Natural killer cell (primary cell): ENCODE measurements at regions not wholly inside any gene's neighbourhood (a gene's known extent, or its start where the extent isn't known, plus 50 kb on each side); places are given as distances from the start of the nearest gene placed in this dataset.

Experiments
- ATAC-seq, 3 donors: fragments of 150-1000 bp in 2 of 3; fragments of 200-7000 bp in 1 of 3; cut with Tn5 transposase; 1 replicate in 1 of 3; 2 replicates in 2 of 3; pipeline ENCODE4 v1.10.0; 2021; ENCODE audit warnings: mild to moderate bottlenecking in 2 of 3, moderate library complexity in 2 of 3
- DNase-seq, 2 donors: peaks; one replicate each; pipeline versions ENCODE4 v3.0.0 to v3.0.0-alpha.2; 2013 to 2021; ENCODE audit warnings: mixed read lengths in 1 of 2
- H3K27ac ChIP-seq: one replicate; pipeline ENCODE4 v1.5.1; 2013; ENCODE audit warnings: mild to moderate bottlenecking, low read length
- H3K27me3 ChIP-seq: one replicate; pipeline ENCODE4 v1.6.1; 2013; ENCODE audit warnings: low read length; ENCODE audit not compliant: control insufficient read depth, insufficient read depth
- H3K36me3 ChIP-seq: one replicate; pipeline ENCODE4 v1.6.1; 2013; ENCODE audit warnings: low read length; ENCODE audit not compliant: control insufficient read depth, insufficient read depth
- H3K4me1 ChIP-seq: one replicate; pipeline ENCODE4 v1.6.1; 2013; ENCODE audit warnings: low read length; ENCODE audit not compliant: control insufficient read depth, insufficient read depth
- H3K4me3 ChIP-seq: one replicate; pipeline ENCODE4 v1.5.1; 2013; ENCODE audit warnings: low read length
- H3K9me3 ChIP-seq: one replicate; pipeline ENCODE4 v1.6.1; 2013; ENCODE audit warnings: low read length; ENCODE audit not compliant: control insufficient read depth, insufficient read depth
- H3K27ac Mint-ChIP-seq, 2 donors: one replicate each; pipeline ENCODE4 v1.8.0; 2022; ENCODE audit warnings: mild to moderate bottlenecking in 2 of 2, mixed read lengths in 2 of 2, moderate library complexity in 1 of 2
- H3K27me3 Mint-ChIP-seq, 2 donors: one replicate each; pipeline ENCODE4 v1.8.0; 2022; ENCODE audit warnings: low read depth in 2 of 2, mixed read lengths in 2 of 2
- H3K36me3 Mint-ChIP-seq: one replicate; pipeline ENCODE4 v1.8.0; 2022; ENCODE audit warnings: mixed read lengths
- H3K4me1 Mint-ChIP-seq, 2 donors: one replicate each; pipeline ENCODE4 v1.8.0; 2022; ENCODE audit warnings: mixed read lengths in 2 of 2
- H3K4me3 Mint-ChIP-seq: one replicate; pipeline ENCODE4 v1.8.0; 2022; ENCODE audit warnings: mild to moderate bottlenecking, moderate library complexity, mixed read lengths
- H3K9me3 Mint-ChIP-seq, 2 donors: one replicate each; pipeline ENCODE4 v1.8.0; 2022; ENCODE audit warnings: mixed read lengths in 2 of 2
- WGBS: methylation state at CpG from one replicate; pipeline ENCODE4 v1.1.7; 2013; ENCODE audit warnings: missing lambda C conversion rate; ENCODE audit not compliant: insufficient coverage; 5-methylcytosine and 5-hydroxymethylcytosine counted together
- intact Hi-C: fragments of 100-400 bp; cut with micrococcal nuclease; formaldehyde crosslinking; loops from one replicate; pipeline ENCODE4 v1.14.2; 2022
- TF ChIP-seq, protein P1 (sequence below): fragments of 200-600 bp; IDR thresholded peaks from one replicate; pipeline ENCODE4 v1.8.0; 2022; ENCODE audit warnings: antibody characterized with exemption

DNA sequence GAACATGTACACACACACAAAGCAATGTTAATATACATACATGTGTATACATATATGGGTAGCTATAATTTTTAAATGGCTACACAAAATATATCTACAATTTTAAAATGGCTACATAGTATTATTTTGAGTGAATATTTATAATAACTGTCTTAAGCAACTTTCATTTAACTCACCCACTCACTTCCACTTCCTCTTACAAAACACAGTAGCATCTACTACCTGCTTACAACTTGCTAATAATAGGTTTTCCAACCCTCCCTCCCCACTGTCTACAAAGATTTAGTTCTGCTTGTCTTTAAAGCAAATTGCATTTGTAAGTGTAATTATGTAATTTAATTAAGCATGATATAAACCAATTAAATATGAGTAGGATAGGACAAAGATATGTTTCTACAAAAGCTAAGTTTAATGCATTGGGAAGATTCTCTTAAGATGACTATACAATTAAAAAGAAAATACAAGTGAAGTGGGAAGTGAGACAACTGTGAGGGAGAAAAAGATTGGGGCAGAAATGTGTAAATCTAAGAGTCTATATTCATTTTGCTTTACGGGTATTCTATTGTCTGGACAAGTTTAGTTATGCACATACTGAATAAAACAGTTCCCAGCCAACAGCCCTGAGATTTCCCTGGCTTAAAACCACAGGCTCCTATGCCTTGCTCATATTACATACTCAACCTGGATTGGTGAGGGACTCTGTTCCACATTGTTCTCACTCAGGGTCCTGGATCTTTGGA, 583.1 kb downstream of the EFNB2 start:
- TF ChIP-seq, protein P1, sequence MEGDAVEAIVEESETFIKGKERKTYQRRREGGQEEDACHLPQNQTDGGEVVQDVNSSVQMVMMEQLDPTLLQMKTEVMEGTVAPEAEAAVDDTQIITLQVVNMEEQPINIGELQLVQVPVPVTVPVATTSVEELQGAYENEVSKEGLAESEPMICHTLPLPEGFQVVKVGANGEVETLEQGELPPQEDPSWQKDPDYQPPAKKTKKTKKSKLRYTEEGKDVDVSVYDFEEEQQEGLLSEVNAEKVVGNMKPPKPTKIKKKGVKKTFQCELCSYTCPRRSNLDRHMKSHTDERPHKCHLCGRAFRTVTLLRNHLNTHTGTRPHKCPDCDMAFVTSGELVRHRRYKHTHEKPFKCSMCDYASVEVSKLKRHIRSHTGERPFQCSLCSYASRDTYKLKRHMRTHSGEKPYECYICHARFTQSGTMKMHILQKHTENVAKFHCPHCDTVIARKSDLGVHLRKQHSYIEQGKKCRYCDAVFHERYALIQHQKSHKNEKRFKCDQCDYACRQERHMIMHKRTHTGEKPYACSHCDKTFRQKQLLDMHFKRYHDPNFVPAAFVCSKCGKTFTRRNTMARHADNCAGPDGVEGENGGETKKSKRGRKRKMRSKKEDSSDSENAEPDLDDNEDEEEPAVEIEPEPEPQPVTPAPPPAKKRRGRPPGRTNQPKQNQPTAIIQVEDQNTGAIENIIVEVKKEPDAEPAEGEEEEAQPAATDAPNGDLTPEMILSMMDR = no peak
- no peak for ATAC-seq

GRCh38 chr13:105948143-105948542, 587.3 kb downstream of the EFNB2 start:
- H3K27ac Mint-ChIP-seq = no peak overlapping the region
- H3K4me3 ChIP-seq = no peak overlapping the region
- DNase-seq (no peak), ATAC-seq (no peak)
- no peaks in the 10 kb centered on the region for H3K9me3 ChIP-seq
- H3K4me3 Mint-ChIP-seq = no peak overlapping the region
- intact Hi-C loops = no loop called here
- no peaks in the 10 kb centered on the region for H3K36me3 ChIP-seq
- no peaks in the 10 kb centered on the region for H3K27me3 ChIP-seq
- 62% methylated on average over 3 of the region's 3 CpGs for WGBS
- peaks cover 0 to 2% of the 10 kb centered on the region in 2 donors for H3K9me3 Mint-ChIP-seq
- no peaks in the 10 kb centered on the region for H3K4me1 ChIP-seq
- TF ChIP-seq, protein P1 = no peak
- H3K36me3 Mint-ChIP-seq = no peaks in the 10 kb centered on the region
- H3K27me3 Mint-ChIP-seq = no peaks in the 10 kb centered on the region
- no peak overlapping the region for H3K27ac ChIP-seq
- no peaks in the 10 kb centered on the region for H3K4me1 Mint-ChIP-seq

More for the DNA sequence above, 583.1 kb downstream of the EFNB2 start:
- no peaks in the 10 kb centered on the region for H3K4me1 ChIP-seq
- Mint-ChIP-seq H3K4me1 (no peaks in the 10 kb centered on the region), H3K27me3 (no peaks in the 10 kb centered on the region), H3K4me3 (no peak overlapping the region), H3K36me3 (no peaks in the 10 kb centered on the region), H3K27ac (no peak overlapping the region), H3K9me3 (peaks cover 2 to 5% of the 10 kb centered on the region in 2 donors)
- intact Hi-C loops = no loop called here
- no peak overlapping the region for H3K27ac ChIP-seq
- 90% methylated on average over 1 of the region's 1 CpG for WGBS
- no peak for DNase-seq
- no peaks in the 10 kb centered on the region for H3K27me3 ChIP-seq
- no peak overlapping the region for H3K4me3 ChIP-seq
- H3K36me3 ChIP-seq = no peaks in the 10 kb centered on the region
- H3K9me3 ChIP-seq = peaks cover 4% of the 10 kb centered on the region

DNA sequence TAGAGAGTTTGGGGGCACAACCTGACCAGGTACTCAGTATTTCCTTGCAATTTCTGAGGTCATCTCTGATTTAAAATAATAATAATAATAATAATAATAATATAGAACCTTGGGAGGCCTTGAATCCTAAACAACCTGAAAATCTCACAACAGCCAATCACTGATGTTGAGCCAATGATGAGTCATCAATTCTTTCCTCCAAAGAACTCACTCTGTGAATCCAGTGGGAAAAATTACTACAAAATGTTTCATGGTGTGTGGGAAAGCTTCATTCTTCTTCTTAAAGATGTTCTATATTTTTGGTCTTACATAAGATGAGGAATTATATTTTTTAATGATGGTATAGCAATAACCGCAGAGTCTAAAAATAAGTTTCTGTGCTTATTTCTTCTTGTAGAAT, 594.6 kb downstream of the EFNB2 start:
- H3K4me1 Mint-ChIP-seq = no peaks in the 10 kb centered on the region

More for the DNA sequence above, 594.6 kb downstream of the EFNB2 start:
- Mint-ChIP-seq H3K27ac (no peak overlapping the region), H3K36me3 (no peaks in the 10 kb centered on the region), H3K9me3 (peaks cover 5% of the 10 kb centered on the region in 2 donors), H3K4me3 (no peak overlapping the region), H3K27me3 (no peaks in the 10 kb centered on the region)
- no peaks in the 10 kb centered on the region for H3K4me1 ChIP-seq
- no peaks in the 10 kb centered on the region for H3K27me3 ChIP-seq
- no peaks in the 10 kb centered on the region for H3K36me3 ChIP-seq
- H3K9me3 ChIP-seq = no peaks in the 10 kb centered on the region
- WGBS = 100% methylated on average over 1 of the region's 1 CpG
- TF ChIP-seq, protein P1 = no peak
- H3K27ac ChIP-seq = no peak overlapping the region
- intact Hi-C loops = no loop called here
- ATAC-seq (no peak), DNase-seq (no peak)
- no peak overlapping the region for H3K4me3 ChIP-seq
